GM06990 (cell line): ENCODE measurements at regions not wholly inside any gene's neighbourhood (a gene's known extent, or its start where the extent isn't known, plus 50 kb on each side); places are given as distances from the start of the nearest gene placed in this dataset.
"Not testable (repeated sequence)": the region's sequence is repeated elsewhere in the genome, so short reads cannot be mapped to it uniquely, and the experiment has no call there.

Source experiments
- DNase-seq: peaks from one replicate; pipeline ENCODE4 v3.0.0-alpha.2; 2011; ENCODE audit not compliant: insufficient read length; ENCODE audit errors: extremely low read depth
- H3K27me3 ChIP-seq: replicated peaks from 2 replicates; pipeline ENCODE4 v1.6.0; 2011; ENCODE audit warnings: low read length; ENCODE audit not compliant: control insufficient read depth, insufficient read depth
- H3K36me3 ChIP-seq: 2 replicates; pipeline ENCODE4 v1.5.1; 2011; ENCODE audit warnings: low read length; ENCODE audit not compliant: control insufficient read depth, insufficient read depth
- H3K4me3 ChIP-seq: replicated peaks from 2 replicates; pipeline ENCODE4 v1.5.1; 2011; ENCODE audit warnings: low read depth, mild to moderate bottlenecking, control low read depth, low read length
- CTCF ChIP-seq: IDR thresholded peaks from 2 replicates; pipeline ENCODE4 v1.5.1; 2011; ENCODE audit warnings: low read length, control low read depth, mild to moderate bottlenecking, inconsistent platforms; ENCODE audit not compliant: insufficient read depth, poor library complexity, severe bottlenecking

- Histone ChIP-seq H3K4me3 (no peak overlapping the region), H3K27me3 (no peaks in the 10 kb centered on the region), H3K36me3 (no peaks in the 10 kb centered on the region)
- no peak for DNase-seq
- TF ChIP-seq CTCF, result no peak
Observed at GRCh38 chr12:75657831-75658230, 146.4 kb upstream of the KRR1 start.

- not testable (repeated sequence) for H3K4me3 ChIP-seq, DNase-seq, H3K36me3 ChIP-seq, H3K27me3 ChIP-seq
Observed at GRCh38 chr12:75657354-75657753, 145.9 kb upstream of the KRR1 start.

- Histone ChIP-seq H3K36me3 (no peaks in the 10 kb centered on the region), H3K27me3 (no peaks in the 10 kb centered on the region), H3K4me3 (no peak overlapping the region)
- DNase-seq, result no peak
- TF ChIP-seq CTCF, result no peak
Observed at GRCh38 chr12:75656648-75657047, 145.2 kb upstream of the KRR1 start.

- H3K27me3 ChIP-seq, result no peaks in the 10 kb centered on the region
- no peak for TF ChIP-seq CTCF
- H3K36me3 ChIP-seq, result no peaks in the 10 kb centered on the region
- H3K4me3 ChIP-seq, result no peak overlapping the region
- no peak for DNase-seq
Observed at GRCh38 chr12:75656210-75656609, 144.8 kb upstream of the KRR1 start.

- Histone ChIP-seq H3K36me3 (no peaks in the 10 kb centered on the region), H3K27me3 (no peaks in the 10 kb centered on the region), H3K4me3 (no peak overlapping the region)
- peak; percentile 6 for DNase-seq
- no peak for TF ChIP-seq CTCF
Observed at GRCh38 chr12:75655315-75655806, 144.0 kb upstream of the KRR1 start.

GRCh38 chr12:75651342-75651695 lies 139.9 kb upstream of the KRR1 start:
- Histone ChIP-seq H3K36me3 (no peaks in the 10 kb centered on the region), H3K4me3 (no peak overlapping the region)
- DNase-seq, result no peak

More at GRCh38 chr12:75651342-75651695, 139.9 kb upstream of the KRR1 start:
- no peak for TF ChIP-seq CTCF
- no peaks in the 10 kb centered on the region for H3K27me3 ChIP-seq
